GM23338 (cell line): ENCODE measurements at regions not wholly inside any gene's neighbourhood (a gene's known extent, or its start where the extent isn't known, plus 50 kb on each side); places are given as distances from the start of the nearest gene placed in this dataset.

Experiments
- ATAC-seq: fragments of 200-7000 bp; cut with Tn5 transposase; 3 replicates; pipeline ENCODE4 v1.9.1; 2020
- DNase-seq: peaks from one replicate; pipeline ENCODE4 v3.0.0-alpha.2; 2015; ENCODE audit warnings: low spot score
- H2AFZ ChIP-seq: fragments of 200-600 bp; sonication (generic); 2 replicates; pipeline ENCODE4 v1.8.0; 2016; ENCODE audit warnings: antibody characterized with exemption, mild to moderate bottlenecking, moderate library complexity
- H3F3A ChIP-seq: fragments of 200-600 bp; sonication (generic); replicated peaks from 2 replicates; pipeline ENCODE4 v1.8.0; 2017; ENCODE audit warnings: antibody characterized with exemption, mixed run types, low read depth
- H3K27ac ChIP-seq: fragments of 200-600 bp; sonication (generic); 2 replicates; pipeline ENCODE4 v1.6.1; 2016; ENCODE audit warnings: low read depth
- H3K27me3 ChIP-seq: fragments of 200-600 bp; sonication (generic); 2 replicates; pipeline ENCODE4 v1.8.0; 2016; ENCODE audit warnings: mild to moderate bottlenecking, mixed run types, moderate library complexity; ENCODE audit not compliant: insufficient read depth
- H3K36me3 ChIP-seq: fragments of 200-600 bp; sonication (generic); 2 replicates; pipeline ENCODE4 v1.8.0; 2016; ENCODE audit warnings: mild to moderate bottlenecking; ENCODE audit not compliant: insufficient read depth
- H3K4me1 ChIP-seq: fragments of 200-600 bp; sonication (generic); 2 replicates; pipeline ENCODE4 v1.8.0; 2016; ENCODE audit warnings: mild to moderate bottlenecking, moderate library complexity; ENCODE audit not compliant: insufficient read depth
- H3K4me2 ChIP-seq: fragments of 200-600 bp; sonication (generic); 2 replicates; pipeline ENCODE4 v1.7.1; 2017; ENCODE audit warnings: mixed run types
- H3K4me3 ChIP-seq: fragments of 200-600 bp; sonication (generic); 2 replicates; pipeline ENCODE4 v1.6.1; 2016; ENCODE audit warnings: mixed run types
- H3K79me2 ChIP-seq: fragments of 200-600 bp; sonication (generic); replicated peaks from 2 replicates; pipeline ENCODE4 v1.8.0; 2017; ENCODE audit warnings: mild to moderate bottlenecking; ENCODE audit not compliant: insufficient read depth
- H3K9me2 ChIP-seq: fragments of 200-600 bp; sonication (generic); 2 replicates; pipeline ENCODE4 v1.8.0; 2017; ENCODE audit not compliant: insufficient read depth
- H4K20me1 ChIP-seq: fragments of 200-600 bp; sonication (generic); replicated peaks from 2 replicates; pipeline ENCODE4 v1.8.0; 2017; ENCODE audit warnings: mild to moderate bottlenecking; ENCODE audit not compliant: insufficient read depth
- H3K27ac Mint-ChIP-seq: 2 replicates; pipeline ENCODE4 v1.8.0; 2020; ENCODE audit warnings: inconsistent platforms, mild to moderate bottlenecking, moderate library complexity, mixed read lengths
- H3K27me3 Mint-ChIP-seq: 3 replicates; pipeline ENCODE4 v1.8.0; 2022; ENCODE audit warnings: low read depth, mild to moderate bottlenecking, moderate library complexity, mixed read lengths, inconsistent platforms; ENCODE audit not compliant: insufficient read depth, poor library complexity
- H3K36me3 Mint-ChIP-seq: 3 replicates; pipeline ENCODE4 v1.8.0; 2021; ENCODE audit warnings: low read depth, mild to moderate bottlenecking, inconsistent platforms, moderate library complexity, mixed read lengths
- H3K4me1 Mint-ChIP-seq: 3 replicates; pipeline ENCODE4 v1.8.0; 2020; ENCODE audit warnings: mild to moderate bottlenecking, inconsistent platforms, mixed read lengths
- H3K4me3 Mint-ChIP-seq: 3 replicates; pipeline ENCODE4 v1.8.0; 2021; ENCODE audit warnings: moderate library complexity, mild to moderate bottlenecking, inconsistent platforms, mixed read lengths
- H3K9me3 Mint-ChIP-seq: 3 replicates; pipeline ENCODE4 v1.8.0; 2020; ENCODE audit warnings: moderate library complexity, mild to moderate bottlenecking, inconsistent platforms, mixed read lengths
- CREB1 ChIP-seq: fragments of 250-450 bp; sonication (Bioruptor Pico); IDR thresholded peaks from 2 replicates; pipeline ENCODE4 v1.5.0; 2020; ENCODE audit warnings: low read depth, mild to moderate bottlenecking, moderate library complexity
- EZH2 ChIP-seq: fragments of 200-600 bp; sonication (generic); IDR thresholded peaks from one replicate; pipeline ENCODE4 v1.8.0; 2017; ENCODE audit warnings: antibody characterized with exemption, mild to moderate bottlenecking, low read depth; ENCODE audit not compliant: unreplicated experiment
- EZH2phosphoT487 ChIP-seq: fragments of 200-600 bp; sonication (generic); IDR thresholded peaks from one replicate; pipeline ENCODE4 v1.8.1; 2018; ENCODE audit warnings: antibody characterized with exemption; ENCODE audit not compliant: unreplicated experiment
- JUNB ChIP-seq: IDR thresholded peaks from one replicate; pipeline ENCODE4 v1.6.1; 2016; ENCODE audit warnings: antibody characterized with exemption; ENCODE audit not compliant: unreplicated experiment
- NANOG ChIP-seq: IDR thresholded peaks from 2 replicates; pipeline ENCODE4 v1.6.1; 2016; ENCODE audit warnings: antibody characterized with exemption, borderline replicate concordance
- POLR2AphosphoS5 ChIP-seq: IDR thresholded peaks from 2 replicates; pipeline ENCODE4 v1.6.1; 2016; ENCODE audit warnings: antibody characterized with exemption, low read depth
- STAT1 ChIP-seq: IDR thresholded peaks from one replicate; pipeline ENCODE4 v1.6.1; 2016; ENCODE audit warnings: antibody characterized with exemption; ENCODE audit not compliant: unreplicated experiment
- ZNF114 ChIP-seq: fragments of 250-450 bp; sonication (Bioruptor Pico); IDR thresholded peaks from 2 replicates; pipeline ENCODE4 v1.5.0; 2020; ENCODE audit warnings: mild to moderate bottlenecking, moderate library complexity
- ZNF331 ChIP-seq: fragments of 250-450 bp; sonication (Bioruptor Pico); IDR thresholded peaks from 2 replicates; pipeline ENCODE4 v1.5.0; 2020; ENCODE audit warnings: low read depth, mild to moderate bottlenecking, moderate library complexity
- TF ChIP-seq, protein P1 (sequence below), 2 experiments: fragments of 200-600 bp in 1 of 2; sonication (generic) in 1 of 2; conservative IDR thresholded peaks; 2 replicates each; pipeline versions ENCODE4 v1.5.1 to v1.6.1; 2016 to 2017; ENCODE audit warnings: antibody characterized with exemption in 2 of 2, low read depth in 2 of 2, mild to moderate bottlenecking in 2 of 2, moderate library complexity in 1 of 2
- TF ChIP-seq, protein P2 (sequence below): IDR thresholded peaks from one replicate; pipeline ENCODE4 v1.6.1; 2018; ENCODE audit warnings: antibody characterized with exemption; ENCODE audit not compliant: unreplicated experiment
- TF ChIP-seq, protein P3 (sequence below): IDR thresholded peaks from 2 replicates; pipeline ENCODE4 v1.6.1; 2016; ENCODE audit warnings: antibody characterized with exemption
- TF ChIP-seq, protein P4 (sequence below): fragments of 250-450 bp; sonication (Bioruptor Pico); IDR thresholded peaks from 2 replicates; pipeline ENCODE4 v1.5.0; 2020; ENCODE audit warnings: mild to moderate bottlenecking, moderate library complexity

DNA sequence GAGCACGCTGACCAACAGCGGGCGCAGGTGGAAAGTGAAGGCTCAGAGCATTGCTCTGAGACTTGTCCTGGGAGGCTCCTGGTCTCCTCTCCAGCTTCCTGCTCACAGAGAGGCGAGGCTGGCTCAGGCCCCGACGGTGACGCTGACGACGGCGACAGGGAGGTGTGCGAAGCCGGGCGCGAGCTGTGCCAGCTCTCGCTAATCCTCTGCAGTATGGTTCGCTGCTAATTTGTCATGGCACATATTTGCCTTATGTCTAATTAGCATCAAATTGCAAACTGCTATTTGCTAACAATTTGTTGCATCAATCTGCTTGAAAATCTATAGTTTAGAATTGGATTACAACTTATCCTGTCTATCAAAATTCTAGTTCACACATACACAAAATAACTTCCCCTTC lies 469.8 kb upstream of the ZNF507 start:
- no peaks in the 10 kb centered on the region for H3K4me1 ChIP-seq
- no peaks in the 10 kb centered on the region for H4K20me1 ChIP-seq
- no peaks in the 10 kb centered on the region; the same call in none of the 2 replicates for H3K9me2 ChIP-seq
- no peak overlapping the region for H3K4me3 ChIP-seq
- H3K27me3 ChIP-seq: no peaks in the 10 kb centered on the region
- ATAC-seq: no peak
- H3K4me3 Mint-ChIP-seq: no peak overlapping the region
- no peak overlapping the region for H3K27ac Mint-ChIP-seq
- H3K36me3 Mint-ChIP-seq: no peaks in the 10 kb centered on the region
- no peak overlapping the region for H3K27ac ChIP-seq
- no peak for DNase-seq
- TF ChIP-seq ZNF114 (CRISPR knock-in tag) (no peak), NANOG (no peak), CREB1 (CRISPR knock-in tag) (no peak), STAT1 (no peak), EZH2phosphoT487 (no peak), EZH2 (no peak), POLR2AphosphoS5 (no peak), JUNB (no peak), ZNF331 (CRISPR knock-in tag) (no peak)
- TF ChIP-seq, protein P1, sequence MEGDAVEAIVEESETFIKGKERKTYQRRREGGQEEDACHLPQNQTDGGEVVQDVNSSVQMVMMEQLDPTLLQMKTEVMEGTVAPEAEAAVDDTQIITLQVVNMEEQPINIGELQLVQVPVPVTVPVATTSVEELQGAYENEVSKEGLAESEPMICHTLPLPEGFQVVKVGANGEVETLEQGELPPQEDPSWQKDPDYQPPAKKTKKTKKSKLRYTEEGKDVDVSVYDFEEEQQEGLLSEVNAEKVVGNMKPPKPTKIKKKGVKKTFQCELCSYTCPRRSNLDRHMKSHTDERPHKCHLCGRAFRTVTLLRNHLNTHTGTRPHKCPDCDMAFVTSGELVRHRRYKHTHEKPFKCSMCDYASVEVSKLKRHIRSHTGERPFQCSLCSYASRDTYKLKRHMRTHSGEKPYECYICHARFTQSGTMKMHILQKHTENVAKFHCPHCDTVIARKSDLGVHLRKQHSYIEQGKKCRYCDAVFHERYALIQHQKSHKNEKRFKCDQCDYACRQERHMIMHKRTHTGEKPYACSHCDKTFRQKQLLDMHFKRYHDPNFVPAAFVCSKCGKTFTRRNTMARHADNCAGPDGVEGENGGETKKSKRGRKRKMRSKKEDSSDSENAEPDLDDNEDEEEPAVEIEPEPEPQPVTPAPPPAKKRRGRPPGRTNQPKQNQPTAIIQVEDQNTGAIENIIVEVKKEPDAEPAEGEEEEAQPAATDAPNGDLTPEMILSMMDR (conservative IDR thresholded peaks at IDR 0.05; ENCODE audit: low read depth in 2 of 2): no peak
- TF ChIP-seq, protein P2, sequence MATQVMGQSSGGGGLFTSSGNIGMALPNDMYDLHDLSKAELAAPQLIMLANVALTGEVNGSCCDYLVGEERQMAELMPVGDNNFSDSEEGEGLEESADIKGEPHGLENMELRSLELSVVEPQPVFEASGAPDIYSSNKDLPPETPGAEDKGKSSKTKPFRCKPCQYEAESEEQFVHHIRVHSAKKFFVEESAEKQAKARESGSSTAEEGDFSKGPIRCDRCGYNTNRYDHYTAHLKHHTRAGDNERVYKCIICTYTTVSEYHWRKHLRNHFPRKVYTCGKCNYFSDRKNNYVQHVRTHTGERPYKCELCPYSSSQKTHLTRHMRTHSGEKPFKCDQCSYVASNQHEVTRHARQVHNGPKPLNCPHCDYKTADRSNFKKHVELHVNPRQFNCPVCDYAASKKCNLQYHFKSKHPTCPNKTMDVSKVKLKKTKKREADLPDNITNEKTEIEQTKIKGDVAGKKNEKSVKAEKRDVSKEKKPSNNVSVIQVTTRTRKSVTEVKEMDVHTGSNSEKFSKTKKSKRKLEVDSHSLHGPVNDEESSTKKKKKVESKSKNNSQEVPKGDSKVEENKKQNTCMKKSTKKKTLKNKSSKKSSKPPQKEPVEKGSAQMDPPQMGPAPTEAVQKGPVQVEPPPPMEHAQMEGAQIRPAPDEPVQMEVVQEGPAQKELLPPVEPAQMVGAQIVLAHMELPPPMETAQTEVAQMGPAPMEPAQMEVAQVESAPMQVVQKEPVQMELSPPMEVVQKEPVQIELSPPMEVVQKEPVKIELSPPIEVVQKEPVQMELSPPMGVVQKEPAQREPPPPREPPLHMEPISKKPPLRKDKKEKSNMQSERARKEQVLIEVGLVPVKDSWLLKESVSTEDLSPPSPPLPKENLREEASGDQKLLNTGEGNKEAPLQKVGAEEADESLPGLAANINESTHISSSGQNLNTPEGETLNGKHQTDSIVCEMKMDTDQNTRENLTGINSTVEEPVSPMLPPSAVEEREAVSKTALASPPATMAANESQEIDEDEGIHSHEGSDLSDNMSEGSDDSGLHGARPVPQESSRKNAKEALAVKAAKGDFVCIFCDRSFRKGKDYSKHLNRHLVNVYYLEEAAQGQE: no peak
- TF ChIP-seq, protein P3, sequence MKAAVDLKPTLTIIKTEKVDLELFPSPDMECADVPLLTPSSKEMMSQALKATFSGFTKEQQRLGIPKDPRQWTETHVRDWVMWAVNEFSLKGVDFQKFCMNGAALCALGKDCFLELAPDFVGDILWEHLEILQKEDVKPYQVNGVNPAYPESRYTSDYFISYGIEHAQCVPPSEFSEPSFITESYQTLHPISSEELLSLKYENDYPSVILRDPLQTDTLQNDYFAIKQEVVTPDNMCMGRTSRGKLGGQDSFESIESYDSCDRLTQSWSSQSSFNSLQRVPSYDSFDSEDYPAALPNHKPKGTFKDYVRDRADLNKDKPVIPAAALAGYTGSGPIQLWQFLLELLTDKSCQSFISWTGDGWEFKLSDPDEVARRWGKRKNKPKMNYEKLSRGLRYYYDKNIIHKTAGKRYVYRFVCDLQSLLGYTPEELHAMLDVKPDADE: no peak
- TF ChIP-seq, protein P4, sequence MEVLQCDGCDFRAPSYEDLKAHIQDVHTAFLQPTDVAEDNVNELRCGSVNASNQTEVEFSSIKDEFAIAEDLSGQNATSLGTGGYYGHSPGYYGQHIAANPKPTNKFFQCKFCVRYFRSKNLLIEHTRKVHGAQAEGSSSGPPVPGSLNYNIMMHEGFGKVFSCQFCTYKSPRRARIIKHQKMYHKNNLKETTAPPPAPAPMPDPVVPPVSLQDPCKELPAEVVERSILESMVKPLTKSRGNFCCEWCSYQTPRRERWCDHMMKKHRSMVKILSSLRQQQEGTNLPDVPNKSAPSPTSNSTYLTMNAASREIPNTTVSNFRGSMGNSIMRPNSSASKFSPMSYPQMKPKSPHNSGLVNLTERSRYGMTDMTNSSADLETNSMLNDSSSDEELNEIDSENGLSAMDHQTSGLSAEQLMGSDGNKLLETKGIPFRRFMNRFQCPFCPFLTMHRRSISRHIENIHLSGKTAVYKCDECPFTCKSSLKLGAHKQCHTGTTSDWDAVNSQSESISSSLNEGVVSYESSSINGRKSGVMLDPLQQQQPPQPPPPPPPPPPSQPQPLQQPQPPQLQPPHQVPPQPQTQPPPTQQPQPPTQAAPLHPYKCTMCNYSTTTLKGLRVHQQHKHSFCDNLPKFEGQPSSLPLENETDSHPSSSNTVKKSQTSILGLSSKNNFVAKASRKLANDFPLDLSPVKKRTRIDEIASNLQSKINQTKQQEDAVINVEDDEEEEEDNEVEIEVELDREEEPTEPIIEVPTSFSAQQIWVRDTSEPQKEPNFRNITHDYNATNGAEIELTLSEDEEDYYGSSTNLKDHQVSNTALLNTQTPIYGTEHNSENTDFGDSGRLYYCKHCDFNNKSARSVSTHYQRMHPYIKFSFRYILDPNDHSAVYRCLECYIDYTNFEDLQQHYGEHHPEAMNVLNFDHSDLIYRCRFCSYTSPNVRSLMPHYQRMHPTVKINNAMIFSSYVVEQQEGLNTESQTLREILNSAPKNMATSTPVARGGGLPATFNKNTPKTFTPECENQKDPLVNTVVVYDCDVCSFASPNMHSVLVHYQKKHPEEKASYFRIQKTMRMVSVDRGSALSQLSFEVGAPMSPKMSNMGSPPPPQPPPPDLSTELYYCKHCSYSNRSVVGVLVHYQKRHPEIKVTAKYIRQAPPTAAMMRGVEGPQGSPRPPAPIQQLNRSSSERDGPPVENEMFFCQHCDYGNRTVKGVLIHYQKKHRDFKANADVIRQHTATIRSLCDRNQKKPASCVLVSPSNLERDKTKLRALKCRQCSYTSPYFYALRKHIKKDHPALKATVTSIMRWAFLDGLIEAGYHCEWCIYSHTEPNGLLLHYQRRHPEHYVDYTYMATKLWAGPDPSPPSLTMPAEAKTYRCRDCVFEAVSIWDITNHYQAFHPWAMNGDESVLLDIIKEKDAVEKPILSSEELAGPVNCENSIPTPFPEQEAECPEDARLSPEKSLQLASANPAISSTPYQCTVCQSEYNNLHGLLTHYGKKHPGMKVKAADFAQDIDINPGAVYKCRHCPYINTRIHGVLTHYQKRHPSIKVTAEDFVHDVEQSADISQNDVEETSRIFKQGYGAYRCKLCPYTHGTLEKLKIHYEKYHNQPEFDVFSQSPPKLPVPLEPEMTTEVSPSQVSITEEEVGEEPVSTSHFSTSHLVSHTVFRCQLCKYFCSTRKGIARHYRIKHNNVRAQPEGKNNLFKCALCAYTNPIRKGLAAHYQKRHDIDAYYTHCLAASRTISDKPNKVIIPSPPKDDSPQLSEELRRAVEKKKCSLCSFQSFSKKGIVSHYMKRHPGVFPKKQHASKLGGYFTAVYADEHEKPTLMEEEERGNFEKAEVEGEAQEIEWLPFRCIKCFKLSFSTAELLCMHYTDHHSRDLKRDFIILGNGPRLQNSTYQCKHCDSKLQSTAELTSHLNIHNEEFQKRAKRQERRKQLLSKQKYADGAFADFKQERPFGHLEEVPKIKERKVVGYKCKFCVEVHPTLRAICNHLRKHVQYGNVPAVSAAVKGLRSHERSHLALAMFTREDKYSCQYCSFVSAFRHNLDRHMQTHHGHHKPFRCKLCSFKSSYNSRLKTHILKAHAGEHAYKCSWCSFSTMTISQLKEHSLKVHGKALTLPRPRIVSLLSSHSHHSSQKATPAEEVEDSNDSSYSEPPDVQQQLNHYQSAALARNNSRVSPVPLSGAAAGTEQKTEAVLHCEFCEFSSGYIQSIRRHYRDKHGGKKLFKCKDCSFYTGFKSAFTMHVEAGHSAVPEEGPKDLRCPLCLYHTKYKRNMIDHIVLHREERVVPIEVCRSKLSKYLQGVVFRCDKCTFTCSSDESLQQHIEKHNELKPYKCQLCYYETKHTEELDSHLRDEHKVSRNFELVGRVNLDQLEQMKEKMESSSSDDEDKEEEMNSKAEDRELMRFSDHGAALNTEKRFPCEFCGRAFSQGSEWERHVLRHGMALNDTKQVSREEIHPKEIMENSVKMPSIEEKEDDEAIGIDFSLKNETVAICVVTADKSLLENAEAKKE: no peak
- H3K36me3 ChIP-seq: no peaks in the 10 kb centered on the region
- no peaks in the 10 kb centered on the region for H3K79me2 ChIP-seq
- no peaks in the 10 kb centered on the region for H3K27me3 Mint-ChIP-seq
- no peaks in the 10 kb centered on the region for H3F3A ChIP-seq
- no peak overlapping the region for H2AFZ ChIP-seq
- peaks cover 6% of the 10 kb centered on the region for H3K9me3 Mint-ChIP-seq
- no peak overlapping the region for H3K4me2 ChIP-seq
- H3K4me1 Mint-ChIP-seq: peaks cover 4% of the 10 kb centered on the region
